SH-SY5Y (cell line): ENCODE measurements at regions not wholly inside any gene's neighbourhood (a gene's known extent, or its start where the extent isn't known, plus 50 kb on each side); places are given as distances from the start of the nearest gene placed in this dataset.

Experiments
- GATA2 ChIP-seq: IDR thresholded peaks from 2 replicates; pipeline ENCODE4 v1.6.1; 2011; ENCODE audit warnings: mild to moderate bottlenecking, low read depth, low read length
- GATA3 ChIP-seq: IDR thresholded peaks from 2 replicates; pipeline ENCODE4 v1.6.1; 2011; ENCODE audit warnings: low read depth, mild to moderate bottlenecking, low read length, moderate library complexity

GRCh38 chr2:219720956-219721355, 93.5 kb downstream of the SLC4A3 start:
- TF ChIP-seq GATA2: no peak
- no peak for TF ChIP-seq GATA3
